ENCODE measurements at regions not wholly inside any gene's neighbourhood (a gene's known extent, or its start where the extent isn't known, plus 50 kb on each side); places are given as distances from the start of the nearest gene placed in this dataset.

DNA sequence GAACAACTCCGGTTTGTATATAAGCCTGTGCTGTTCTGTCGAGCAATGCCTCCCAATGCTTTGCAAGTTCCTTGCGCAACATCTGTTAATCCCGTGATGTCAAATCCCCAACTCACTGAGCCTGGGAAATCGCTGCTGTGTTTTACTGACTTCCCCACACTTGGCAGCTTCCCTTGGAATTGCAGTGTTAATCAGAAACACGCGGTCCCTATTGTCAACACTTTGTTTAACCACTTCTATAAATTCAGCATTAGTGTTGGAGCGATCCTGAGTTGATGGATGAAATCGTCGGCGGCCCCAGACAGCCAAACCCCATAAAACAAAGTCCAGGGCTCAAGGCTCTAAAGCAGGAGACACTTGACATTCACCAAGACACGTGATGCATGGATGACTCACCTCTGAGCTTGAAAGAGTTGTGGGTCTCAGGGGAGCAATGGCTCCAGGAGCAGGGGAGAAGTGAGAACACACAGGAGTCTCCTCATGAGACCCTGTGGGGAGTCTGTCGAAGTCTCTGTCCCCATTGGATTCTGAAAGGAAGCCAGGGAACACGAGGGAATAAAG is 555.3 kb downstream of the MIAT start:
- peak; percentile 100 for DNase-seq

DNA sequence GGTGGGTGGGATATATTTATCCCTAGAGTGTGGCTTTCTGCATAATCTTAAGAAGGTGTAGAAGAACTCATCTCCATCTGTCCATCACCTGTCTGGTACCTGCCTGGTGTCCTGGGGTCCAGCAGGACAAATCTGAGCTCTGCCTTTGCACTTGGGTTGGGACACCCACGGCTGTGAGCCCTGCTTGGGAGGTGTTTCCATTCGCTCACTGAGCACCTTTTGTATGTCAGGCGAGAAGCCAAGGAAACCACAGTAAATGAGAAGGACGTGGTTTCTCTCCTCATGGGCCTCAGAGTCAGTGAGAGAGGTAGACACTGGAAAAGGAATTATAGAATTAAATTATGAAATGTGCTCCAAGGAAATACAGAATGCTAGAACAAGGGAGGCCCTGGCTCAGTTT is 555.9 kb downstream of the MIAT start:
- DNase-seq = no peak

DNA sequence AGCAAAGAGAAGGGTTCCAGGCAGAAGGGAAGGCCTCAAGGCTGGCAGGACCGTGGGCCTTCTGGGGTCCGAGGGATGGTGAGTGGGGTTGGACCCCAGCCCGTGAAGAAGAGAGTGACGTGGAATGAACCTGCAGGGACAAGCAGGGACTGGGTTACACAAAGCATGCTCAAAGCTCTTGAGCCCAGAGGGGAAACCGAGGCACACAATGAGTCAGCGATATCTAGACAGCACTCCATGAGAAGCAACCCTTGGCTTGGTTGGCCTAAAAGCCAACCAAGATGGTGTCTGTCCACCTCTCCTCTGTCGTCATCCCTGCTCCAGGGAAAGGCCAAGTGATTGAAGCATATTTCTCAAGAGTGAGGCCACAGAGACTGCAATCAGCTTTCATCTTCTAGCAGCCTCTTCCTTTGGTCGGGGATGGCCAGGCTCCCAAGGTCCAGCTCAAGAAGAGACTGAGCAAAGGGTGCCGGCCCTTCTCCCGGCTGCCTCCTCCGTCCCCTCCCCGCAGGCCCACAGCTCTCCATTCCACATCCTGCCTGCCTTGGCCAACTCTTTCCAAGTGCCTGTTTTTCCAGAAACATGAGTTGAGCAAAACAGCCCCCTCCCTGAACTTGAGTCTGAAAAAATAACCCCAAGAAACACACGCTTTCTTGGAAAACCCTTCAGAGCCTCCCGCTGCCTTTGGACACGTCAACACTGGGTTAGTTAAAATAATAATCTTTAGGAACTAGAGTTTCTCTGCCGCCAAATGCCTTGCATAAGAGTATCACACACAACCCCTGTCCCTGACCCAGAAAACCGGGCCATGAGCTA is 556.6 kb downstream of the MIAT start:
- peak; percentile 90 for DNase-seq

GRCh38 chr22:27214691-27215090 is 557.3 kb downstream of the MIAT start:
- DNase-seq = no peak

DNA sequence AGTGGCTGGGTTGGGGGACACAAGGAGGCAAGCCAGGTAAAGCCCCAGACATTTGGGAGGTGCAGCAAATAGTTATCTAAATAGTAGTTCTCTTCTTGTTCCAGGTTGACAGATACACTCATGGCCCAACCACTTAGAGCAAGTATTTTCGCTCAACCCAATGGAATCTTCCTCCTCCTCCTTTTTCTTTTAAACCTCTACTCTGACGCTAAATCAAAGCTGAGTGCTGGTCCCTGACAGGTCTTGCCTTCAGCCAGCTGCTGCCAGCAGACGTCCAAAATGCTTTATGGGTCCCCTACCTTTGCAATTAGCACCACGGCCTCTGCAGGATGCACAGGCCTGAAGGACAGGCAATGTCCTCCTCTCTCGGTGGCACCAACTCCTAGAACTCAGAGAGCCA is 558.5 kb downstream of the MIAT start:
- no peak for DNase-seq

DNA sequence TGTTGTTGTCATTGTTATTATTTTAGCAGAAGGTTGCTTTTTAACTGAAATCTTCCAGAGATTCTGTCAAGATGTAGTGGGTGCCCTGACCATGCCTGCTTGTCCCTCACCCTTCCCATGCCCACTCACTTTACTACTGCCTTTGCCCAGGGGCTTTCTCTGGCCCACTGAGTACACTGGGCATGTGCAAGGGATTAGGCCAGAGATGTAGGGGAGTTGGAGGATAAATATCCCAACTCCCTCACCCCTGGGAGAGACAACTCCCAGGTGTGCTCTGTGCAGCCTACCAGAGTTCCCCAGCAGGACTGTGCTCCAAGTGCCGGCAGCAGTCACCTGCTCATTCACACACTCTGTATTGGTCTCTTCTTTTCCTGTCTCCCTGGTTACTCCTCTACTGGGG is 559.1 kb downstream of the MIAT start:
- no peak for DNase-seq

GRCh38 chr22:27217154-27217553 is 559.8 kb downstream of the MIAT start:
- no peak for DNase-seq

DNA sequence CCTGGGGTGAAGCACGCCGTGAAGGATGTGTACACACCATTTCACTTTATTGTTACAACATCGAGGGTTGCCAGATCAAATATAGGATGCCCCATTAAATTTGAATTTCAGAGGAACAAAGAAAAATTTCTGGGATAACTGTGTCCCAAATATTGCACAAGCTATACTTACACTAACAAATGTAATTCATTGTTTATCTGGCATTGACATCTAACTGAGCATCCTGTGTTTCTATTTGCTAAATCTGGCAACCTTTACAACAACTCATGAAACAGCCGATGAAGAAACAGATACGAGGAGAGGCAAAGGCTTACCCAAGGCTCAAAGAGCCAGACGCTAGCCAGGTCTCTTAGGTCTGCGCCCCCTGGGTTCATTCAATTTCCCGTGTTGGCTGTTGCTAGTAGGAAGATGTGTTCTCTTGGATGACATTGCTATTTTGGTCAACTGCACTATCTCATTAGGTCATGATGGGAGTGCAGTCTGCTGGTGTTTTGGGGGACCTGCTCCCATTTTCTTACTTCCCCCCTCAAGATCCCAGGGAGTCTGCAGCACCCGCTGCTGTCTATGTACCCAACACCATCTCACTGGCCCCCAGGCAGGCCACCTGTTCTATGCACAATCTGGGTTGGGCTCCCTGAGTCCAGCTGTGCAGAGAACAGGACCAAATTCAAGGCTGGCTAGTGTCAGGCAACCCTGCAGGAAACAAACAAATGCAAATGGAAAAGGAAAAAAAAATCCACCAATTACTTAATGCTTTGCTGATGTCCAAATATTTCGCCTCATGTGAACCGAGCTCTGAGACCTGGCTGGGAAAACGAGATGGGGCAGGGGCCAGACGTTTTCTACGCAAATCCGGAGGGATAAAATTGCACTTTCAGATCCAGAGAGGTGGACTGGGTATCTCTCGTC is 560.9 kb downstream of the MIAT start:
- no peak for DNase-seq

DNA sequence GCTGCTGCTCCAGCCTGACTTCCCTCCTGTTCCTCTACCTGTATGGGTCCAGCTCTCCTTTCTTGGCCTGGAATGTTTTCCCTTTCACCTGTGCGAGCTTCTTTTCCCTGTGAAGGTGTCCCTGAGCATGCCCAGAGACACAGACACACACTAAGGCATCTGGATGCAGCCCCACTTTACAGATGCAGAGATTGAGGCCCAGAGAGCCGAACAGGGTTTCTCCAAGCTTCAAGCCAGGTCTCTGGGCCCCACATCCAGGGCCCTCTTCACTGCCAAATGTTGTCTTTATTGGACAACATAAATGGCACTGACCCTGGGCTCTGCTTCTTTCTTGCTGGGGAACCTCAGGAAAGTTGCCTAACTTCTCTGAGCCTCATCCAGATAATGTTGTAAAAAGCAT is 561.6 kb downstream of the MIAT start:
- no peak for DNase-seq

- peak; percentile 91 for DNase-seq
Observed at GRCh38 chr22:27220339-27220738, 563.0 kb downstream of the MIAT start.

DNA sequence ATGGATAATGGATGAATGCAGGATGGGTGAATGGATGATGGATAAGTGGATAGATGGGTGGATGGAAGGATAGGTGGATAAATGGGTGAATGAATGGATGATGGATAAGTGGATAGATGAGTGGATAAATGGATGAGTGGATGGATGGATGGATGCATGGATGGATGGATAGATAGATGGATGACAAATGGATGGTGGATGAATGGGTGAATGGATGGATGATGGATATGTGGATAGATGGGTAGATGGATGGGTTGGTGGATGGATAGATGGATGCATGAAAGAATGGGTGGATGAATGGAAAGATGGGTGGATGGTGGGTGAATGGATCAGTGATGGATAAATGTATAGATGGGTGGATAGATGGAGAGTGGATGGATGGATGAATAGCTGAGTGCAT is 564.8 kb downstream of the MIAT start:
- DNase-seq = no peak

DNA sequence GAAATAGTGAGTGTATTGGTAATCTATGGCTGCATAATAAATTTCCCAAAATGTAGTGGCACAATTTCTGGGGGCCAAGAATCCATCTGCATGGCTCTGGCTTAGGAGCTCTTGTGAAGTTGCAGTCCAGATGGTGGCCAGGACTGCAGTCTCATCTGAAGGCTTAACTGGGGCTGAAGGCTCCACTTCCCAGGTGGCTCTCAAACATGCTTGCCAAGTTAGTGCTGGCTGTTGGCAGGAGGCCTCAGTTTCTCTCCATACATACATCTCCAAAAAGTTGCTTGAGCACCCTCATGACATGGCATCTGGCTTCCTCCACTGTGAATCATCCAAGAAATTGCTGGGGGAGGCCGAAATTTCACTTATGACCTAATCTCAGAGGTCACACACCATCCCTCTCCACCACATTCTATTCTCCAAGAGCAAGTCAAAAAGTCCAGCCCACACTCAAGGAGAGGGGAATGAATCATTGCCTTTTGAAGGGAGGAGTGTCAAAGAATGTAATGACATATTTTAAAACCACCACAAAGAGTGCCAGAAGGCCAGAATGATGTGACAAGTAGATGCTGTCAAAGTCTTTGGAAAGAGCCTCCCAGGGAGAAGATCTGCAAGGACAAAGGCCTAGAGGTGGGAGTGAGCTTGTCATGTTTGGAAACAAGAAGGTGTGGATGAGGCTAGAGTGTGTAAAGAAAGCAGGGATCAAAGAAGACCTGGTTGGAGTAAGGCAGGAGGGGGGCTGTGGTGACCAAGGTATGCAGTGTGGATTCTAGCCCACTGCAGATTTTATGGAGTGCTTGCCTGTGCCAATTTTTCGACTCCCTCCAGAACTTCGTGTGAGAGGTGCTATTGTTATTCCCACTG is 566.2 kb downstream of the MIAT start:
- peak; percentile 99 for DNase-seq

- DNase-seq = peak; percentile 100
Observed at GRCh38 chr22:27224485-27225374, 567.3 kb downstream of the MIAT start.

- DNase-seq = peak; percentile 76
Observed at GRCh38 chr22:27226666-27227065, 569.3 kb downstream of the MIAT start.

GRCh38 chr22:27228771-27229170 is 571.4 kb downstream of the MIAT start:
- DNase-seq = no peak

DNA sequence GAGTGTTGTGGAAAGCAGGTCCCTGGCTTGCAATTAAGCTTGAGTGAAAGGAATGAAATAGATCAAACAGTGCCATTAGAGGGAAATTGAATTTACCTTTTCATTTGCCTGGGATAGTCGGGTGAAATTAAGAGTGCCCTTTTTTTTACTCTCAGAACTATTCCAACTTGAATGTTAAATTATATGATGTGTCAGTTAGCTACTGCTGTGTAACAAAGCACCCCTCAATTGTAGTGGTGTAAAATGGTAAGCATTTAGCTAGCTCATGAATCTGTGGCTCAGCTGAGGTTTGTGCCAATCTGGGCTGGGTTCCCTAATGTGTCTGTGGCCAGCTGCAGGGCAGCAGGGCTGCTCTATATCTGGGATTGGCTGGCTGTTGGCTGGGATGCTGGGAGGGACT is 571.4 kb downstream of the MN1 start:
- no peak for DNase-seq

- DNase-seq = no peak
Observed at GRCh38 chr22:27231266-27231665, 570.3 kb downstream of the MN1 start.

DNA sequence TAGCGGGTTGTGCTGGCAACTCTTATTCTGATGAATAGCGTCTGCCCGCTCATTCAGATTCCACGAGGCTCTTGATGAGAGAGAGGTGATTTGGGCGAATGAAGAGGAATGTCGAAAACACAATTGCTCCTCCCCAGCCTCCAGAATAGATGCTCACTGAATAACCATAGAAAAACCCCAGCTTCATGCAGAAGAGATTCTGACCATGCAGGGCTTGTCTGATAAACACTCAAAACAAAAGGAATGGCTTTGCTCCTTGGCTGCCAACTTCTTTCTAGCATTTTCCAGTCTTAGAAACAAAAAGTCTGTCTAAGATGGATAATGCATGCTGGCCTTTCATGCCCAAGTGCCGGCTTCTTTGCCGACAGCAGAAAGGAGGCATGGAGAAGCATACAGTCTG is 569.5 kb downstream of the MN1 start:
- no peak for DNase-seq

DNA sequence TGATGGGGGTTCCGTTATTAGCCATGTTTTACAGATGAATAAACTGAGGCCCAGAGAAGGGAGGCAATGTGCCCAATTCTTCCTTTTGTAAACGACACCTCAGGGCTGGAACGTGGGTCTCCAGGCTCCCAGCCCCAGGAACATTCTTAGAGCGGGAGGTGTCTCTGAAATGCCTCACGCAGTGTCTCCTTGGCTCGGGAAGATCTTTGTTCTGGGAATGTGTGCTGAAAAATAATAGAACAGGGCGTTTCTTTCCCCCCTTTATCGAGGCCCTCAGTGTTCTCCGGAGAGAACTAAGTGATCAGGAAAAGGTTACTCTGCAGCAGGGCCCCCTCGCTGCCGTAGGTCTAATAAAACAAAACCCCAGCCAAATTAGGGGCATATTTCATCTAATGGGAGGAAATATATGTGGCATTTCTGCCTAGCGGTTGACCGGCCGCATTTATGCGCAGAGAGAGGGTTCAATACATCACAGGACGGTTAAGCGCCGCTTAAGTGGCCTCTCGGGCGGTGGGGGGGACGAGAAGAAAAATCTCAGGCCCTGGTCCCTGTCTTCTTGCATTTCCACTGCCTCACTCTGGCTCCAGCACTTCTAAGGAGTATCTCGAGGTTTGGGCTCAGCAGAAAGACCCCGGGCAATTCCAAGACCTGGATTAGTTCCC is 564.3 kb downstream of the MN1 start:
- DNase-seq = no peak

GRCh38 chr22:27238935-27239510 is 562.5 kb downstream of the MN1 start:
- peak; percentile 99 for DNase-seq
